Body of pancreas (tissue), 4 donors: ENCODE measurements at regions not wholly inside any gene's neighbourhood (a gene's known extent, or its start where the extent isn't known, plus 50 kb on each side); places are given as distances from the start of the nearest gene placed in this dataset.
"Not testable (repeated sequence)": the region's sequence is repeated elsewhere in the genome, so short reads cannot be mapped to it uniquely, and the experiment has no call there.

ENCODE experiments used
- CTCF ChIP-seq, 7 experiments: fragments of 450-650 bp in 4 of 7; fragments of 200-600 bp in 3 of 7; sonication (generic) in 3 of 7; IDR thresholded peaks; one replicate each; pipeline ENCODE4 v1.5.1; 2016 to 2019; ENCODE audit warnings: antibody characterized with exemption in 7 of 7
- POLR2A ChIP-seq, 3 donors: fragments of 450-650 bp; IDR thresholded peaks; one replicate each; pipeline ENCODE4 v1.6.1; 2016; ENCODE audit warnings: antibody characterized with exemption in 3 of 3, mild to moderate bottlenecking in 2 of 3

GRCh38 chr7:113600428-113600827 lies 318.4 kb downstream of the PPP1R3A start:
- TF ChIP-seq POLR2A, CTCF (IDR thresholded peaks at IDR 0.05): not testable (repeated sequence)
